NCI-H526 (cell line): ENCODE measurements at regions not wholly inside any gene's neighbourhood (a gene's known extent, or its start where the extent isn't known, plus 50 kb on each side); places are given as distances from the start of the nearest gene placed in this dataset.
A peak's percentile ranks its signal among the peaks of the same experiment; 100 is the strongest.
"Not testable (repeated sequence)": the region's sequence is repeated elsewhere in the genome, so short reads cannot be mapped to it uniquely, and the experiment has no call there.

Source experiments
- DNase-seq, 2 experiments: peaks; one replicate each; lab custom pipeline; 2025; lab: John Stamatoyannopoulos, UW

- no peak for DNase-seq
These were observed 83.2 kb upstream of the COL1A2 start for GRCh38 chr7:94311515-94311914.

GRCh38 chr7:94313926-94314325 lies 80.8 kb upstream of the COL1A2 start:
- DNase-seq: no peak

GRCh38 chr7:94314413-94315410 lies 80.0 kb upstream of the COL1A2 start:
- no peak for DNase-seq

- DNase-seq: not testable (repeated sequence)
These were observed 73.6 kb upstream of the COL1A2 start for GRCh38 chr7:94321138-94321537.

GRCh38 chr7:94323844-94324243 lies 70.9 kb upstream of the COL1A2 start:
- no peak for DNase-seq

- no peak for DNase-seq
These were observed 70.1 kb upstream of the COL1A2 start for GRCh38 chr7:94324380-94325121.

- no peak for DNase-seq
These were observed 69.6 kb upstream of the COL1A2 start for GRCh38 chr7:94325122-94325475.

- DNase-seq: no peak
These were observed 64.2 kb upstream of the COL1A2 start for GRCh38 chr7:94330269-94331020.

- DNase-seq: peak in 1 of 2 experiments; percentile 7
These were observed 62.1 kb upstream of the COL1A2 start for GRCh38 chr7:94332571-94332970.

- DNase-seq: peak; percentile 27 to 31
These were observed 60.9 kb upstream of the COL1A2 start for GRCh38 chr7:94333810-94334209.

GRCh38 chr7:94335586-94335985 lies 59.1 kb upstream of the COL1A2 start:
- no peak for DNase-seq

GRCh38 chr7:94336009-94336408 lies 58.7 kb upstream of the COL1A2 start:
- peak in 1 of 2 experiments; percentile 9 for DNase-seq

GRCh38 chr7:94338921-94339371 lies 55.7 kb upstream of the COL1A2 start:
- DNase-seq: no peak

GRCh38 chr7:94344826-94345225 lies 49.9 kb upstream of the COL1A2 start:
- DNase-seq: no peak
